K562 (cell line): ENCODE measurements at regions not wholly inside any gene's neighbourhood (a gene's known extent, or its start where the extent isn't known, plus 50 kb on each side); places are given as distances from the start of the nearest gene placed in this dataset.

Experiments
- ADNP ChIP-seq: fragments of 200-800 bp; sonication (Bioruptor generic); IDR thresholded peaks from 2 replicates; pipeline ENCODE4 v1.6.1; 2016; ENCODE audit warnings: missing genetic modification characterization, missing compliant biosample characterization
- CC2D1A ChIP-seq: fragments of 450-650 bp; IDR thresholded peaks from 2 replicates; pipeline ENCODE4 v1.6.1; 2017; ENCODE audit warnings: mild to moderate bottlenecking
- HDAC6 ChIP-seq: IDR thresholded peaks from 2 replicates; pipeline ENCODE4 v1.6.1; 2012; ENCODE audit warnings: low read depth, mild to moderate bottlenecking, control low read depth, inconsistent platforms, low read length, moderate library complexity
- POLR3G ChIP-seq: IDR thresholded peaks from 2 replicates; pipeline ENCODE4 v1.6.1; 2011; ENCODE audit not compliant: insufficient read length, insufficient replicate concordance; ENCODE audit errors: extremely low read depth
- RB1 ChIP-seq: fragments of 450-650 bp; IDR thresholded peaks from 2 replicates; pipeline ENCODE4 v1.6.1; 2017; ENCODE audit warnings: low read depth, mild to moderate bottlenecking
- RNF2 ChIP-seq: sonication (generic); IDR thresholded peaks from 2 replicates; pipeline ENCODE4 v1.6.1; 2016
- SMC3 ChIP-seq: conservative IDR thresholded peaks from 2 replicates; pipeline ENCODE4 v1.6.1; 2011; ENCODE audit warnings: low read depth, low read length, improper control_type of control experiment; ENCODE audit not compliant: insufficient read depth
- TEAD4 ChIP-seq, 2 experiments: sonication (generic) in 1 of 2; formaldehyde crosslinking in 1 of 2; IDR thresholded peaks; 2 replicates each; pipeline versions ENCODE4 v1.6.1 to v1.8.0; 2012 to 2022; ENCODE audit warnings: borderline replicate concordance in 1 of 2, inconsistent platforms in 1 of 2, low read length in 1 of 2, mild to moderate bottlenecking in 1 of 2, missing genetic modification reagents in 1 of 2
- THRAP3 ChIP-seq: fragments of 450-650 bp; IDR thresholded peaks from 2 replicates; pipeline ENCODE4 v1.6.1; 2016; ENCODE audit warnings: mild to moderate bottlenecking, inconsistent platforms, borderline replicate concordance
- XRCC5 ChIP-seq: fragments of 200-400 bp; formaldehyde crosslinking; IDR thresholded peaks from 2 replicates; pipeline ENCODE4 v1.6.1; 2017; ENCODE audit warnings: low read depth, mild to moderate bottlenecking, low read length
- ZKSCAN1 ChIP-seq: fragments of 150-350 bp; IDR thresholded peaks from 2 replicates; pipeline ENCODE4 v1.6.1; 2016; ENCODE audit warnings: low read depth, low read length
- TF ChIP-seq, protein P1 (sequence below): fragments of 250-450 bp; sonication (Bioruptor Pico); IDR thresholded peaks from 2 replicates; pipeline ENCODE4 v1.8.0; 2022; ENCODE audit warnings: inconsistent platforms
- TF ChIP-seq, protein P2 (sequence below), 2 experiments: fragments of 450-650 bp; IDR thresholded peaks; 2 replicates each; pipeline ENCODE4 v1.6.1; 2016

GRCh38 chr4:184538023-184538599, 63.8 kb upstream of the IRF2 start (continued):
- TF ChIP-seq, protein P1, sequence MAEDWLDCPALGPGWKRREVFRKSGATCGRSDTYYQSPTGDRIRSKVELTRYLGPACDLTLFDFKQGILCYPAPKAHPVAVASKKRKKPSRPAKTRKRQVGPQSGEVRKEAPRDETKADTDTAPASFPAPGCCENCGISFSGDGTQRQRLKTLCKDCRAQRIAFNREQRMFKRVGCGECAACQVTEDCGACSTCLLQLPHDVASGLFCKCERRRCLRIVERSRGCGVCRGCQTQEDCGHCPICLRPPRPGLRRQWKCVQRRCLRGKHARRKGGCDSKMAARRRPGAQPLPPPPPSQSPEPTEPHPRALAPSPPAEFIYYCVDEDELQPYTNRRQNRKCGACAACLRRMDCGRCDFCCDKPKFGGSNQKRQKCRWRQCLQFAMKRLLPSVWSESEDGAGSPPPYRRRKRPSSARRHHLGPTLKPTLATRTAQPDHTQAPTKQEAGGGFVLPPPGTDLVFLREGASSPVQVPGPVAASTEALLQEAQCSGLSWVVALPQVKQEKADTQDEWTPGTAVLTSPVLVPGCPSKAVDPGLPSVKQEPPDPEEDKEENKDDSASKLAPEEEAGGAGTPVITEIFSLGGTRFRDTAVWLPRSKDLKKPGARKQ (CRISPR knock-in tag) = no peak
- TF ChIP-seq CC2D1A (peak; percentile 66; the same call in 1 of the 2 replicates), ADNP (tag) (peak; percentile 12; the same call in 1 of the 2 replicates), RB1 (peak; percentile 45; the same call in 1 of the 2 replicates), ZKSCAN1 (0 out of 2 replicates have a peak, but pooled peaks have one; percentile 26), TEAD4 (IDR thresholded peaks at IDR 0.05; ENCODE audit: low read length) (0 out of 2 replicates have a peak, but pooled peaks have one; percentile 46), TEAD4 (CRISPR knock-in tag; IDR thresholded peaks at IDR 0.05; ENCODE audit: borderline replicate concordance) (no peak), RNF2 (0 out of 2 replicates have a peak, but pooled peaks have one; percentile 63), HDAC6 (no peak), XRCC5 (0 out of 2 replicates have a peak, but pooled peaks have one; percentile 44), POLR3G (no peak), SMC3 (peak; percentile 92), THRAP3 (0 out of 2 replicates have a peak, but pooled peaks have one; percentile 31)
- TF ChIP-seq, protein P2, sequence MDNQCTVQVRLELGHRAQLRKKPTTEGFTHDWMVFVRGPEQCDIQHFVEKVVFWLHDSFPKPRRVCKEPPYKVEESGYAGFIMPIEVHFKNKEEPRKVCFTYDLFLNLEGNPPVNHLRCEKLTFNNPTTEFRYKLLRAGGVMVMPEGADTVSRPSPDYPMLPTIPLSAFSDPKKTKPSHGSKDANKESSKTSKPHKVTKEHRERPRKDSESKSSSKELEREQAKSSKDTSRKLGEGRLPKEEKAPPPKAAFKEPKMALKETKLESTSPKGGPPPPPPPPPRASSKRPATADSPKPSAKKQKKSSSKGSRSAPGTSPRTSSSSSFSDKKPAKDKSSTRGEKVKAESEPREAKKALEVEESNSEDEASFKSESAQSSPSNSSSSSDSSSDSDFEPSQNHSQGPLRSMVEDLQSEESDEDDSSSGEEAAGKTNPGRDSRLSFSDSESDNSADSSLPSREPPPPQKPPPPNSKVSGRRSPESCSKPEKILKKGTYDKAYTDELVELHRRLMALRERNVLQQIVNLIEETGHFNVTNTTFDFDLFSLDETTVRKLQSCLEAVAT (IDR thresholded peaks at IDR 0.05) = peak in 1 of 2 experiments; percentile 27; a peak in 1 of 4 replicates
